Subcutaneous abdominal adipose tissue (tissue), 5 donors: ENCODE measurements at regions not wholly inside any gene's neighbourhood (a gene's known extent, or its start where the extent isn't known, plus 50 kb on each side); places are given as distances from the start of the nearest gene placed in this dataset.

Source experiments
- H3K27ac ChIP-seq: one replicate; pipeline ENCODE4 v1.7.0; 2013; ENCODE audit warnings: low read depth, mild to moderate bottlenecking, inconsistent platforms, low read length, moderate library complexity
- H3K27me3 ChIP-seq, 5 donors: one replicate each; pipeline ENCODE4 v1.7.0; 2013; ENCODE audit warnings: low read length in 5 of 5, inconsistent platforms in 1 of 5; ENCODE audit not compliant: control insufficient read depth in 5 of 5, insufficient read depth in 4 of 5
- H3K36me3 ChIP-seq, 5 donors: one replicate each; pipeline ENCODE4 v1.7.0; 2013; ENCODE audit warnings: low read length in 5 of 5; ENCODE audit not compliant: control insufficient read depth in 5 of 5, insufficient read depth in 5 of 5
- H3K4me1 ChIP-seq, 5 donors: one replicate each; pipeline ENCODE4 v1.7.0; 2013; ENCODE audit warnings: low read length in 5 of 5, mild to moderate bottlenecking in 3 of 5, moderate library complexity in 1 of 5; ENCODE audit not compliant: control insufficient read depth in 5 of 5, insufficient read depth in 5 of 5
- H3K4me3 ChIP-seq, 5 donors: one replicate each; pipeline ENCODE4 v1.7.0; 2013; ENCODE audit warnings: low read length in 5 of 5, low read depth in 1 of 5
- H3K9ac ChIP-seq, 5 donors: one replicate each; pipeline ENCODE4 v1.7.0; 2013; ENCODE audit warnings: low read length in 5 of 5, mild to moderate bottlenecking in 4 of 5, moderate library complexity in 3 of 5
- H3K9me3 ChIP-seq, 5 donors: one replicate each; pipeline ENCODE4 v1.7.0; 2013; ENCODE audit warnings: low read length in 5 of 5; ENCODE audit not compliant: control insufficient read depth in 5 of 5
- donor health status: healthy.
- donor health status: healthy.
- donor health status: healthy.
- donor health status: healthy.
- donor health status: healthy.

- H3K27me3 ChIP-seq, result peaks cover 3 to 12% (median 8%) of the 10 kb centered on the region in 5 donors
- H3K9ac ChIP-seq, result no peak overlapping the region
These were observed 68.5 kb upstream of the LMO1 start for GRCh38 chr11:8332196-8332595.

GRCh38 chr11:8331767-8332166 lies 68.1 kb upstream of the LMO1 start:
- peaks cover 3 to 12% (median 8%) of the 10 kb centered on the region in 5 donors for H3K27me3 ChIP-seq
- H3K4me3 ChIP-seq, result no peak overlapping the region
- peaks cover 1 to 25% (median 17%) of the 10 kb centered on the region in 5 donors for H3K4me1 ChIP-seq
- no peaks in the 10 kb centered on the region for H3K9me3 ChIP-seq
- H3K36me3 ChIP-seq, result no peaks in the 10 kb centered on the region
- no peak overlapping the region for H3K27ac ChIP-seq
- no peak overlapping the region for H3K9ac ChIP-seq

More at GRCh38 chr11:8332196-8332595, 68.5 kb upstream of the LMO1 start:
- H3K27ac ChIP-seq, result no peak overlapping the region
- peaks cover 1 to 25% (median 17%) of the 10 kb centered on the region in 5 donors for H3K4me1 ChIP-seq
- H3K36me3 ChIP-seq, result no peaks in the 10 kb centered on the region
- no peaks in the 10 kb centered on the region for H3K9me3 ChIP-seq
- H3K4me3 ChIP-seq, result no peak overlapping the region

- peaks cover 3 to 12% (median 8%) of the 10 kb centered on the region in 5 donors for H3K27me3 ChIP-seq
- H3K9me3 ChIP-seq, result no peaks in the 10 kb centered on the region
- no peak overlapping the region for H3K9ac ChIP-seq
- no peak overlapping the region for H3K4me3 ChIP-seq
- peaks cover 1 to 26% (median 19%) of the 10 kb centered on the region in 5 donors for H3K4me1 ChIP-seq
- no peaks in the 10 kb centered on the region for H3K36me3 ChIP-seq
- H3K27ac ChIP-seq, result no peak overlapping the region
These were observed 67.2 kb upstream of the LMO1 start for GRCh38 chr11:8330896-8331295.

- peaks cover 3 to 12% (median 8%) of the 10 kb centered on the region in 5 donors for H3K27me3 ChIP-seq
- H3K9me3 ChIP-seq, result no peaks in the 10 kb centered on the region
- H3K27ac ChIP-seq, result no peak overlapping the region
- H3K4me3 ChIP-seq, result no peak overlapping the region
- peaks cover 1 to 31% (median 24%) of the 10 kb centered on the region in 5 donors for H3K4me1 ChIP-seq
- peak overlapping the region in 1 of 5 donors; percentile 10 for H3K9ac ChIP-seq
- no peaks in the 10 kb centered on the region for H3K36me3 ChIP-seq
These were observed 66.7 kb upstream of the LMO1 start for GRCh38 chr11:8330404-8330803.

- peaks cover 1 to 33% (median 25%) of the 10 kb centered on the region in 5 donors for H3K4me1 ChIP-seq
- no peak overlapping the region for H3K4me3 ChIP-seq
- H3K9ac ChIP-seq, result peak overlapping the region in 1 of 5 donors; percentile 10
- H3K9me3 ChIP-seq, result no peaks in the 10 kb centered on the region
- no peak overlapping the region for H3K27ac ChIP-seq
- H3K27me3 ChIP-seq, result peaks cover 3 to 12% (median 6%) of the 10 kb centered on the region in 5 donors
- no peaks in the 10 kb centered on the region for H3K36me3 ChIP-seq
These were observed 66.2 kb upstream of the LMO1 start for GRCh38 chr11:8329847-8330361.

- peak overlapping the region in 3 of 5 donors; percentile 34 to 55 (median 50) for H3K4me3 ChIP-seq
- no peak overlapping the region for H3K9ac ChIP-seq
These were observed 65.7 kb upstream of the LMO1 start for GRCh38 chr11:8329336-8329735.

GRCh38 chr11:8328848-8329330 lies 65.2 kb upstream of the LMO1 start:
- peak overlapping the region in 3 of 5 donors; percentile 34 to 55 (median 50) for H3K4me3 ChIP-seq
- no peak overlapping the region for H3K27ac ChIP-seq
- peaks cover 3 to 10% (median 6%) of the 10 kb centered on the region in 5 donors for H3K27me3 ChIP-seq
- no peak overlapping the region for H3K9ac ChIP-seq
- no peaks in the 10 kb centered on the region for H3K9me3 ChIP-seq
- peaks cover 1 to 33% (median 25%) of the 10 kb centered on the region in 5 donors for H3K4me1 ChIP-seq
- H3K36me3 ChIP-seq, result no peaks in the 10 kb centered on the region

More at GRCh38 chr11:8329336-8329735, 65.7 kb upstream of the LMO1 start:
- H3K36me3 ChIP-seq, result no peaks in the 10 kb centered on the region
- peaks cover 1 to 33% (median 25%) of the 10 kb centered on the region in 5 donors for H3K4me1 ChIP-seq
- no peaks in the 10 kb centered on the region for H3K9me3 ChIP-seq
- no peak overlapping the region for H3K27ac ChIP-seq
- peaks cover 3 to 12% (median 6%) of the 10 kb centered on the region in 5 donors for H3K27me3 ChIP-seq

- H3K4me3 ChIP-seq, result no peak overlapping the region
- H3K4me1 ChIP-seq, result peaks cover 1 to 33% (median 25%) of the 10 kb centered on the region in 5 donors
- no peaks in the 10 kb centered on the region for H3K9me3 ChIP-seq
- H3K9ac ChIP-seq, result no peak overlapping the region
- H3K27ac ChIP-seq, result no peak overlapping the region
- H3K36me3 ChIP-seq, result no peaks in the 10 kb centered on the region
- H3K27me3 ChIP-seq, result peaks cover 3 to 9% (median 6%) of the 10 kb centered on the region in 5 donors
These were observed 64.6 kb upstream of the LMO1 start for GRCh38 chr11:8328231-8328794.

GRCh38 chr11:8327761-8328192 lies 64.1 kb upstream of the LMO1 start:
- Histone ChIP-seq H3K9ac (no peak overlapping the region), H3K4me3 (no peak overlapping the region), H3K4me1 (peaks cover 1 to 33% (median 25%) of the 10 kb centered on the region in 5 donors), H3K36me3 (no peaks in the 10 kb centered on the region), H3K9me3 (no peaks in the 10 kb centered on the region), H3K27ac (no peak overlapping the region), H3K27me3 (peaks cover 3 to 9% (median 6%) of the 10 kb centered on the region in 5 donors)

- Histone ChIP-seq H3K27ac (no peak overlapping the region), H3K36me3 (no peaks in the 10 kb centered on the region), H3K4me1 (peaks cover 1 to 33% (median 25%) of the 10 kb centered on the region in 5 donors), H3K4me3 (no peak overlapping the region), H3K9me3 (no peaks in the 10 kb centered on the region), H3K9ac (no peak overlapping the region), H3K27me3 (peaks cover 0 to 7% (median 4%) of the 10 kb centered on the region in 5 donors)
These were observed 62.7 kb upstream of the LMO1 start for GRCh38 chr11:8326337-8326736.
